CD14-positive monocyte (primary cell): ENCODE measurements at regions not wholly inside any gene's neighbourhood (a gene's known extent, or its start where the extent isn't known, plus 50 kb on each side); places are given as distances from the start of the nearest gene placed in this dataset.

ENCODE experiments used
- DNase-seq, 3 donors: peaks; one replicate each; pipeline ENCODE4 v3.0.0-alpha.2; 2011 to 2022
- H2AFZ ChIP-seq: 2 replicates; pipeline ENCODE4 v1.6.0; 2012; ENCODE audit warnings: mild to moderate bottlenecking, low read depth, low read length, inconsistent platforms; ENCODE audit not compliant: insufficient read depth, poor library complexity, severe bottlenecking
- H3K27ac ChIP-seq, 2 donors: 1 replicate in 1 of 2; 2 replicates in 1 of 2; pipeline ENCODE4 v1.5.1; 2012 to 2013; ENCODE audit warnings: low read length in 2 of 2, control low read depth in 1 of 2, inconsistent platforms in 1 of 2, low read depth in 1 of 2, mild to moderate bottlenecking in 1 of 2
- H3K27me3 ChIP-seq, 2 donors: one replicate each; pipeline versions ENCODE4 v1.6.0 to v1.6.1; 2011 to 2013; ENCODE audit warnings: low read length in 2 of 2; ENCODE audit not compliant: control insufficient read depth in 2 of 2, insufficient read depth in 2 of 2
- H3K36me3 ChIP-seq, 2 donors: replicated peaks in 1 of 2; 1 replicate in 1 of 2; 2 replicates in 1 of 2; pipeline versions ENCODE4 v1.5.1 to v1.6.1; 2012 to 2013; ENCODE audit warnings: low read length in 2 of 2, control low read depth in 1 of 2, inconsistent platforms in 1 of 2, mild to moderate bottlenecking in 1 of 2; ENCODE audit not compliant: insufficient read depth in 2 of 2, control insufficient read depth in 1 of 2
- H3K4me1 ChIP-seq, 2 donors: 1 replicate in 1 of 2; 2 replicates in 1 of 2; pipeline versions ENCODE4 v1.5.1 to v1.6.1; 2012 to 2013; ENCODE audit warnings: low read length in 2 of 2, control low read depth in 1 of 2, inconsistent platforms in 1 of 2, mild to moderate bottlenecking in 1 of 2, moderate library complexity in 1 of 2; ENCODE audit not compliant: insufficient read depth in 2 of 2, control insufficient read depth in 1 of 2
- H3K4me2 ChIP-seq: replicated peaks from 2 replicates; pipeline ENCODE3; 2012; ENCODE audit warnings: low read length, moderate library complexity, mild to moderate bottlenecking; ENCODE audit not compliant: poor library complexity, severe bottlenecking; ENCODE audit errors: extremely low read depth
- H3K4me3 ChIP-seq, 3 experiments: fragments of 200-600 bp in 1 of 3; sonication (generic) in 1 of 3; replicated peaks in 1 of 3; 1 replicate in 2 of 3; 2 replicates in 1 of 3; pipeline ENCODE4 v1.5.1; 2011 to 2013; ENCODE audit warnings: low read length in 3 of 3, mild to moderate bottlenecking in 3 of 3, control low read depth in 2 of 3, low read depth in 2 of 3, inconsistent platforms in 1 of 3, moderate library complexity in 1 of 3
- H3K79me2 ChIP-seq: 2 replicates; pipeline ENCODE4 v1.6.0; 2012; ENCODE audit warnings: mild to moderate bottlenecking, control low read depth, inconsistent platforms, low read length, moderate library complexity; ENCODE audit not compliant: insufficient read depth
- H3K9ac ChIP-seq: 2 replicates; pipeline ENCODE4 v1.6.0; 2017; ENCODE audit warnings: low read length, mild to moderate bottlenecking; ENCODE audit not compliant: insufficient read depth, poor library complexity, severe bottlenecking
- H3K9me3 ChIP-seq, 2 donors: replicated peaks in 1 of 2; 1 replicate in 1 of 2; 2 replicates in 1 of 2; pipeline versions ENCODE4 v1.5.1 to v1.6.1; 2012 to 2013; ENCODE audit warnings: low read length in 2 of 2, control low read depth in 1 of 2; ENCODE audit not compliant: control insufficient read depth in 1 of 2, insufficient read depth in 1 of 2
- H4K20me1 ChIP-seq: 2 replicates; pipeline ENCODE4 v1.6.0; 2012; ENCODE audit warnings: mild to moderate bottlenecking, low read length, control low read depth, moderate library complexity; ENCODE audit not compliant: insufficient read depth
- H3K27ac Mint-ChIP-seq, 7 donors: one replicate each; pipeline ENCODE4 v1.8.0; 2020; ENCODE audit warnings: mild to moderate bottlenecking in 7 of 7, mixed read lengths in 7 of 7, moderate library complexity in 6 of 7, inconsistent platforms in 2 of 7
- H3K27me3 Mint-ChIP-seq, 3 donors: one replicate each; pipeline ENCODE4 v1.8.0; 2021 to 2022; ENCODE audit warnings: low read depth in 3 of 3, mild to moderate bottlenecking in 3 of 3, mixed read lengths in 3 of 3, moderate library complexity in 3 of 3, inconsistent platforms in 1 of 3
- H3K36me3 Mint-ChIP-seq, 2 donors: one replicate each; pipeline ENCODE4 v1.8.0; 2020; ENCODE audit warnings: mixed read lengths in 2 of 2, inconsistent platforms in 1 of 2, mild to moderate bottlenecking in 1 of 2
- H3K4me1 Mint-ChIP-seq: one replicate; pipeline ENCODE4 v1.8.0; 2020; ENCODE audit warnings: mild to moderate bottlenecking, mixed read lengths
- H3K4me3 Mint-ChIP-seq, 2 donors: one replicate each; pipeline ENCODE4 v1.8.0; 2020; ENCODE audit warnings: mild to moderate bottlenecking in 2 of 2, mixed read lengths in 2 of 2, moderate library complexity in 1 of 2
- H3K9me3 Mint-ChIP-seq, 7 donors: one replicate each; pipeline ENCODE4 v1.8.0; 2020 to 2022; ENCODE audit warnings: mixed read lengths in 7 of 7, mild to moderate bottlenecking in 6 of 7, moderate library complexity in 6 of 7, inconsistent platforms in 2 of 7
- WGBS: methylation state at CpG from one replicate; pipeline ENCODE4 v1.1.5; 2013; ENCODE audit warnings: missing lambda C conversion rate; ENCODE audit not compliant: insufficient coverage; 5-methylcytosine and 5-hydroxymethylcytosine counted together
- intact Hi-C, 2 donors: fragments of 100-400 bp; cut with micrococcal nuclease; formaldehyde crosslinking; loops; one replicate each; pipeline versions ENCODE4 v1.15.0 to v1.15.1; 2023
- TF ChIP-seq, protein P1 (sequence below): fragments of 200-600 bp; IDR thresholded peaks from one replicate; pipeline ENCODE4 v1.8.0; 2022; ENCODE audit warnings: antibody characterized with exemption, mild to moderate bottlenecking

DNA sequence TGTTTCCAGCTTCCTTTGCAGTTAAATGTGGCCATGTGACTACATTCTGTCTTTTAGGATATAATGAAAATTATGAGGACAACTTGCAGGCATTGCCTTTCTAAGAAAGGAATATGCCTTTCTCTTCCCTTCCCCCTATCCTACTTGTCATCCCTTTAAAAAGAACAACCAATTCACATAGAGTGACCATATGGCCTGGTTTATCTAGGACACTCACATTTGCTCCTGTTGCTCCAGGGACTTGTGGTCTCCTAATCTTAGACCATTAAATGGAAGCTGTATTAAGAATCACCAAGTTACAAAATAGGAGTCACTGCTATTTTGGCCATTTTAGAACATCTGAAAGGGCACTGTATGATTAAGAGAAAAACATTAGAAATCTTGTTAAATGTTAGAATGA is 520.3 kb downstream of the DTWD2 start:
- no peak for DNase-seq
- Mint-ChIP-seq H3K36me3 (no peaks in the 10 kb centered on the region), H3K27ac (no peak overlapping the region), H3K4me3 (no peak overlapping the region), H3K27me3 (peaks cover 0 to 1% (median 0%) of the 10 kb centered on the region in 3 donors), H3K4me1 (no peaks in the 10 kb centered on the region), H3K9me3 (peaks cover 0 to 3% (median 0%) of the 10 kb centered on the region in 7 donors)
- no peaks in the 10 kb centered on the region for H3K79me2 ChIP-seq
- no peak overlapping the region for H3K27ac ChIP-seq
- H3K4me2 ChIP-seq, result no peak overlapping the region
- no peaks in the 10 kb centered on the region for H3K4me1 ChIP-seq
- H3K27me3 ChIP-seq, result no peaks in the 10 kb centered on the region
- no peak overlapping the region for H3K4me3 ChIP-seq
- intact Hi-C loops, result no loop called here
- TF ChIP-seq, protein P1, sequence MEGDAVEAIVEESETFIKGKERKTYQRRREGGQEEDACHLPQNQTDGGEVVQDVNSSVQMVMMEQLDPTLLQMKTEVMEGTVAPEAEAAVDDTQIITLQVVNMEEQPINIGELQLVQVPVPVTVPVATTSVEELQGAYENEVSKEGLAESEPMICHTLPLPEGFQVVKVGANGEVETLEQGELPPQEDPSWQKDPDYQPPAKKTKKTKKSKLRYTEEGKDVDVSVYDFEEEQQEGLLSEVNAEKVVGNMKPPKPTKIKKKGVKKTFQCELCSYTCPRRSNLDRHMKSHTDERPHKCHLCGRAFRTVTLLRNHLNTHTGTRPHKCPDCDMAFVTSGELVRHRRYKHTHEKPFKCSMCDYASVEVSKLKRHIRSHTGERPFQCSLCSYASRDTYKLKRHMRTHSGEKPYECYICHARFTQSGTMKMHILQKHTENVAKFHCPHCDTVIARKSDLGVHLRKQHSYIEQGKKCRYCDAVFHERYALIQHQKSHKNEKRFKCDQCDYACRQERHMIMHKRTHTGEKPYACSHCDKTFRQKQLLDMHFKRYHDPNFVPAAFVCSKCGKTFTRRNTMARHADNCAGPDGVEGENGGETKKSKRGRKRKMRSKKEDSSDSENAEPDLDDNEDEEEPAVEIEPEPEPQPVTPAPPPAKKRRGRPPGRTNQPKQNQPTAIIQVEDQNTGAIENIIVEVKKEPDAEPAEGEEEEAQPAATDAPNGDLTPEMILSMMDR, result no peak
- H3K9ac ChIP-seq, result no peak overlapping the region
- no peaks in the 10 kb centered on the region for H4K20me1 ChIP-seq
- no peak overlapping the region for H2AFZ ChIP-seq
- H3K36me3 ChIP-seq, result no peaks in the 10 kb centered on the region
- no peaks in the 10 kb centered on the region for H3K9me3 ChIP-seq

DNA sequence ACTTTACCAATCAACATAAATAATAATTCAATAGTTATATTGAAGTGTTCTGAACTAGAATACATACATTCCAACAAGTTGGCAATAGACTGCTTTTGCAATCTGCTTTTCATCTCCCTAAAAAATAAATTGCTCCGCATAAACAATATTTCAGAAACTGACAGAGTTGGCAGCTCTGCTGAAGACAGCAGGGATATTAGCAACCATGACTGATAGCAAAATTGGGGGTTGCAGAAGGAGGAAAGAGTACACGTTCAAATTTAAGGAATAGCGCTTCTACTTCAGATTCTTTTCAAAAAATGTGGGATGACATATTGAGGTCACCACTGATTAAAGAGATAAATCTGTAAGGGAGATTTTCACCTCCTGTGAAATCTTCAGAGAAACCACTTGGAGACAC is 521.2 kb downstream of the DTWD2 start:
- H3K4me2 ChIP-seq, result no peak overlapping the region
- no peaks in the 10 kb centered on the region for H3K9me3 ChIP-seq
- no peaks in the 10 kb centered on the region for H3K27me3 ChIP-seq
- peaks cover 0 to 1% (median 0%) of the 10 kb centered on the region in 3 donors for H3K27me3 Mint-ChIP-seq
- no peak overlapping the region for H3K27ac Mint-ChIP-seq
- H3K36me3 Mint-ChIP-seq, result no peaks in the 10 kb centered on the region
- no peaks in the 10 kb centered on the region for H4K20me1 ChIP-seq
- TF ChIP-seq, protein P1, result no peak
- no peaks in the 10 kb centered on the region for H3K4me1 Mint-ChIP-seq
- H3K4me3 Mint-ChIP-seq, result no peak overlapping the region
- H3K9me3 Mint-ChIP-seq, result peaks cover 0 to 3% (median 0%) of the 10 kb centered on the region in 7 donors
- no peak overlapping the region for H3K9ac ChIP-seq
- intact Hi-C loops, result no loop called here
- H3K4me1 ChIP-seq, result no peaks in the 10 kb centered on the region
- no peak for DNase-seq
- no peak overlapping the region for H2AFZ ChIP-seq
- no peak overlapping the region for H3K27ac ChIP-seq
- H3K79me2 ChIP-seq, result no peaks in the 10 kb centered on the region
- H3K4me3 ChIP-seq, result no peak overlapping the region
- WGBS, result 79% methylated on average over 2 of the region's 3 CpGs
- no peaks in the 10 kb centered on the region for H3K36me3 ChIP-seq
